GM12878 (cell line): ENCODE measurements at regions not wholly inside any gene's neighbourhood (a gene's known extent, or its start where the extent isn't known, plus 50 kb on each side); places are given as distances from the start of the nearest gene placed in this dataset.

ENCODE experiments used
- ATAC-seq: fragments of 200-7000 bp; cut with Tn5 transposase; 3 replicates; pipeline ENCODE4 v1.9.1; 2020; ENCODE audit warnings: mild to moderate bottlenecking, moderate library complexity
- BruUV-seq: library from RNA; stranded (reverse); fragments of 400-500 nt; replicated peaks from 2 replicates; lab custom pipeline; 2021; lab: Mats Ljungman, UMichigan
- CTCF ChIA-PET: fragments of 300-600 bp; sonication (Branson Sonifier 250); formaldehyde crosslinking; extraction: SDS; loops from one replicate; lab custom pipeline; 2021; ENCODE audit warnings: inconsistent platforms; lab: Yijun Ruan, JAX
- POLR2A ChIA-PET: fragments of 350-600 bp; formaldehyde crosslinking; extraction: SDS; loops from one replicate; lab custom pipeline; 2021; ENCODE audit warnings: inconsistent platforms; lab: Charles Lee
- RAD21 ChIA-PET: fragments of 300-600 bp; sonication (Branson Sonifier 250); formaldehyde crosslinking; loops from one replicate; lab custom pipeline; 2023; ENCODE audit warnings: antibody characterized with exemption; ENCODE audit not compliant: unreplicated experiment; lab: Charles Lee
- SMC1A ChIA-PET: fragments of 300-600 bp; sonication (Branson Sonifier 250); formaldehyde crosslinking; loops from one replicate; lab custom pipeline; 2023; ENCODE audit not compliant: unreplicated experiment, uncharacterized antibody; lab: Charles Lee
- DNase-seq: peaks from one replicate; pipeline ENCODE4 v3.0.0-alpha.2; 2011; ENCODE audit warnings: low read depth, low spot score
- FAIRE-seq: peaks from 3 replicates; lab custom pipeline; 2011; peaks lifted over from hg19 to GRCh38; lab: Jason Lieb, UNC
- H2AFZ ChIP-seq: 2 replicates; pipeline ENCODE4 v1.6.0; 2011; ENCODE audit warnings: low read depth, low read length, control low read depth; ENCODE audit not compliant: control insufficient read depth
- H3K27ac ChIP-seq: 2 replicates; pipeline ENCODE4 v1.5.1; 2011; ENCODE audit warnings: control low read depth; ENCODE audit not compliant: control insufficient read depth, insufficient read depth
- H3K27me3 ChIP-seq, 2 experiments: replicated peaks in 1 of 2; 2 replicates each; pipeline versions ENCODE4 v1.6.0 to v1.6.1; 2011; ENCODE audit warnings: low read length in 1 of 2; ENCODE audit not compliant: control insufficient read depth in 2 of 2, insufficient read depth in 2 of 2
- H3K36me3 ChIP-seq, 2 experiments: 2 replicates each; pipeline ENCODE4 v1.5.1; 2011; ENCODE audit warnings: low read length in 1 of 2; ENCODE audit not compliant: control insufficient read depth in 2 of 2, insufficient read depth in 2 of 2
- H3K4me1 ChIP-seq: 2 replicates; pipeline ENCODE4 v1.6.1; 2011; ENCODE audit warnings: mild to moderate bottlenecking, low read length, moderate library complexity, mixed read lengths; ENCODE audit not compliant: control insufficient read depth, insufficient read depth
- H3K4me2 ChIP-seq: 2 replicates; pipeline ENCODE4 v1.6.0; 2011; ENCODE audit warnings: control low read depth; ENCODE audit not compliant: control insufficient read depth, insufficient read depth
- H3K4me3 ChIP-seq: fragments of 200-600 bp; sonication (generic); 2 replicates; pipeline ENCODE4 v1.5.1; 2016
- H3K79me2 ChIP-seq: 2 replicates; pipeline ENCODE4 v1.6.0; 2011; ENCODE audit warnings: low read length; ENCODE audit not compliant: control insufficient read depth, insufficient read depth
- H3K9ac ChIP-seq: 2 replicates; pipeline ENCODE4 v1.8.0; 2011; ENCODE audit warnings: low read length, control low read depth, mixed read lengths; ENCODE audit not compliant: control insufficient read depth, insufficient read depth
- H3K9me3 ChIP-seq: replicated peaks from 3 replicates; pipeline ENCODE4 v1.5.1; 2011; ENCODE audit warnings: mild to moderate bottlenecking, low read length; ENCODE audit not compliant: control insufficient read depth, insufficient read depth
- H4K20me1 ChIP-seq: 2 replicates; pipeline ENCODE4 v1.6.0; 2011; ENCODE audit not compliant: control insufficient read depth, insufficient read depth
- BRCA1 ChIP-seq: IDR thresholded peaks from 2 replicates; pipeline ENCODE4 v1.6.1; 2011; ENCODE audit warnings: low read depth, low read length, improper control_type of control experiment
- CBFB ChIP-seq: IDR thresholded peaks from 2 replicates; pipeline ENCODE4 v1.6.1; 2016; ENCODE audit warnings: antibody characterized with exemption, low read depth
- CREB1 ChIP-seq: IDR thresholded peaks from 2 replicates; pipeline ENCODE4 v1.6.1; 2012; ENCODE audit warnings: low read depth, mild to moderate bottlenecking, inconsistent platforms
- EZH2 ChIP-seq: IDR thresholded peaks from 2 replicates; pipeline ENCODE4 v1.6.1; 2012; ENCODE audit warnings: low read depth, mild to moderate bottlenecking, control low read depth, inconsistent platforms, low read length, borderline replicate concordance; ENCODE audit not compliant: control insufficient read depth
- HCFC1 ChIP-seq: fragments of 150-350 bp; IDR thresholded peaks from 2 replicates; pipeline ENCODE4 v1.6.1; 2014; ENCODE audit warnings: low read length
- KDM1A ChIP-seq: fragments of 200-600 bp; sonication (generic); IDR thresholded peaks from 2 replicates; pipeline ENCODE4 v1.6.1; 2016; ENCODE audit warnings: borderline replicate concordance
- NR2C2 ChIP-seq: IDR thresholded peaks from 2 replicates; pipeline ENCODE4 v1.6.1; 2011; ENCODE audit warnings: borderline replicate concordance, low read depth; ENCODE audit not compliant: control insufficient read depth, insufficient read length
- POLR2A ChIP-seq: IDR thresholded peaks from 2 replicates; pipeline ENCODE4 v1.6.1; 2011; ENCODE audit warnings: low read depth, mild to moderate bottlenecking, low read length
- SP1 ChIP-seq: IDR thresholded peaks from one replicate; pipeline ENCODE4 v1.6.1; 2011; ENCODE audit warnings: low read depth, low read length
- TCF3 ChIP-seq: IDR thresholded peaks from 2 replicates; pipeline ENCODE4 v1.6.1; 2012; ENCODE audit warnings: low read depth, mild to moderate bottlenecking, low read length, borderline replicate concordance; ENCODE audit not compliant: insufficient read depth
- ZNF217 ChIP-seq: fragments of 450-650 bp; IDR thresholded peaks from 2 replicates; pipeline ENCODE4 v1.6.1; 2017; ENCODE audit warnings: antibody characterized with exemption, mild to moderate bottlenecking
- WGBS: methylation state at CpG from one replicate; pipeline ENCODE4 v1.1.6; 2016; ENCODE audit warnings: low lambda C conversion rate; ENCODE audit not compliant: insufficient replicate concordance, insufficient coverage; ENCODE audit errors: missing lambda C conversion rate; 5-methylcytosine and 5-hydroxymethylcytosine counted together
- in situ Hi-C: fragments of 300-500 bp; cut with MboI; formaldehyde crosslinking; loops from 9 replicates; pipeline ENCODE4 v1.14.3; 2018; ENCODE audit warnings: mixed read lengths
- intact Hi-C: fragments of 100-400 bp; cut with micrococcal nuclease; formaldehyde crosslinking; loops from one replicate; pipeline ENCODE4 v1.14.2; 2022; ENCODE audit not compliant: unreplicated experiment
- TF ChIP-seq, protein P1 (sequence below): fragments of 450-650 bp; IDR thresholded peaks from 2 replicates; pipeline ENCODE4 v1.6.1; 2017; ENCODE audit warnings: mild to moderate bottlenecking
- TF ChIP-seq, protein P2 (sequence below): fragments of 450-650 bp; IDR thresholded peaks from 2 replicates; pipeline ENCODE4 v1.6.1; 2017; ENCODE audit warnings: mild to moderate bottlenecking, moderate library complexity
- TF ChIP-seq, protein P3 (sequence below): fragments of 450-650 bp; IDR thresholded peaks from 2 replicates; pipeline ENCODE4 v1.6.1; 2017; ENCODE audit warnings: mild to moderate bottlenecking, moderate library complexity

DNA sequence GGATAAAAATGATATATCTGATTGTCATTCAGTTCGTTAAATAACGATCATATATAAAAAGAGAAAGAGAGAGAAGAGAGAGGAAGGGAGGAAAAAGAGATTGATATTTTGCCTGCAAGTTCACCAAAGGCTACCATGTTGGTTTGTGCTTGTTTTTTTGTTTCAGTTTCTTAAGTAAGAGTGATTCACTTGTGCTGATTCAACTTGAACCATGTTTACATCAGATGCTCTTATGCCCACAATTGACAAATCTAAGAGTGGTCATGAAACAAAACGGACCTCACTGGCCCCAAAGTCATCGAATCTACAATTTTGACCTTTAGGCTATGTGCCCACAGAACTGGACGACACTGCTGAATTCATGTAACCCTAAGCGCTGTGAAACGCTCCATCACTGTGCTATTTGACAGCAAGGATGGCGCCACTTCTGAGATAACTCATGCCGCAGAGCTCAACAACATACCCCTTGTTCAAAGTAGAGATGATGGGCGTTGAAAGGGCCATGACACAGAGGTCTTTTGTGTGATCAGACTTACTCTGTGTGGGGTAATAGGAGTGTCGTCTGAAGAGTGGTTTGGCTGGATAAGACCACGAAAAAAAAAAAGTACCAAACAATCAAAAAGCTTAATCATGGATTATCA, 481.4 kb downstream of the SETD4 start (continued):
- TF ChIP-seq CREB1 (no peak), SP1 (no peak)

DNA sequence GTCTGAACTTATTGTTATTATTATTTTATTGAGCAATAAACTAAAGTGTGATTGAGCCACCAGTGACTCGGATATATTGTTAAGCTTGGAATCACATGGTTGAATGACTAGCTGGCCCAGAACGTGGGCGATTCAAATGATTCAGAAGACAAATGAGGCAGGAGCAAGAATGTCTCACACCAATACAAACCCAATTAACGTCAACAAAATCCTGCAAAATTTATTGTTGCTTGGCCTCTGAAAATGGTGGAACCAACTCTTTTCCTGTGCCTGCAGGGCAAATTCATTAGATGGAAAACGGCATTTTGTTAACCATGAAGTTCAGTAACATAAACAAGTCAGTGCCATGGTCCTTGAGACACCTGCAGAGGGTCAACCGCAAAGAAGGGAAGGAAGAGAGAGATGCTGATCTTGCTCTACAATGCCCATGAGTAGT, 482.0 kb downstream of the SETD4 start:
- no peak overlapping the region for H3K4me3 ChIP-seq
- WGBS, result 29% methylated on average over 6 of the region's 6 CpGs
- H3K27ac ChIP-seq, result no peak overlapping the region
- intact Hi-C loops, result no loop called here
- no peaks in the 10 kb centered on the region for H3K4me1 ChIP-seq
- SMC1A ChIA-PET, result no interaction called here
- H4K20me1 ChIP-seq, result no peaks in the 10 kb centered on the region
- CTCF ChIA-PET, result no interaction called here
- no peak overlapping the region for H2AFZ ChIP-seq
- FAIRE-seq (no peak), ATAC-seq (no peak), DNase-seq (no peak)
- H3K9ac ChIP-seq, result no peak overlapping the region
- H3K4me2 ChIP-seq, result no peak overlapping the region
- in situ Hi-C loops, result no loop called here
- POLR2A ChIA-PET, result no interaction called here
- H3K9me3 ChIP-seq, result no peaks in the 10 kb centered on the region
- no peaks in the 10 kb centered on the region for H3K79me2 ChIP-seq
- H3K27me3 ChIP-seq, result no peaks in the 10 kb centered on the region
- no peaks in the 10 kb centered on the region for H3K36me3 ChIP-seq
- no TSS peak for BruUV-seq
- RAD21 ChIA-PET, result no interaction called here
- TF ChIP-seq, protein P1, sequence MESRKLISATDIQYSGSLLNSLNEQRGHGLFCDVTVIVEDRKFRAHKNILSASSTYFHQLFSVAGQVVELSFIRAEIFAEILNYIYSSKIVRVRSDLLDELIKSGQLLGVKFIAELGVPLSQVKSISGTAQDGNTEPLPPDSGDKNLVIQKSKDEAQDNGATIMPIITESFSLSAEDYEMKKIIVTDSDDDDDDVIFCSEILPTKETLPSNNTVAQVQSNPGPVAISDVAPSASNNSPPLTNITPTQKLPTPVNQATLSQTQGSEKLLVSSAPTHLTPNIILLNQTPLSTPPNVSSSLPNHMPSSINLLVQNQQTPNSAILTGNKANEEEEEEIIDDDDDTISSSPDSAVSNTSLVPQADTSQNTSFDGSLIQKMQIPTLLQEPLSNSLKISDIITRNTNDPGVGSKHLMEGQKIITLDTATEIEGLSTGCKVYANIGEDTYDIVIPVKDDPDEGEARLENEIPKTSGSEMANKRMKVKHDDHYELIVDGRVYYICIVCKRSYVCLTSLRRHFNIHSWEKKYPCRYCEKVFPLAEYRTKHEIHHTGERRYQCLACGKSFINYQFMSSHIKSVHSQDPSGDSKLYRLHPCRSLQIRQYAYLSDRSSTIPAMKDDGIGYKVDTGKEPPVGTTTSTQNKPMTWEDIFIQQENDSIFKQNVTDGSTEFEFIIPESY, result no peak
- TF ChIP-seq TCF3, result no peak
- TF ChIP-seq, protein P2, sequence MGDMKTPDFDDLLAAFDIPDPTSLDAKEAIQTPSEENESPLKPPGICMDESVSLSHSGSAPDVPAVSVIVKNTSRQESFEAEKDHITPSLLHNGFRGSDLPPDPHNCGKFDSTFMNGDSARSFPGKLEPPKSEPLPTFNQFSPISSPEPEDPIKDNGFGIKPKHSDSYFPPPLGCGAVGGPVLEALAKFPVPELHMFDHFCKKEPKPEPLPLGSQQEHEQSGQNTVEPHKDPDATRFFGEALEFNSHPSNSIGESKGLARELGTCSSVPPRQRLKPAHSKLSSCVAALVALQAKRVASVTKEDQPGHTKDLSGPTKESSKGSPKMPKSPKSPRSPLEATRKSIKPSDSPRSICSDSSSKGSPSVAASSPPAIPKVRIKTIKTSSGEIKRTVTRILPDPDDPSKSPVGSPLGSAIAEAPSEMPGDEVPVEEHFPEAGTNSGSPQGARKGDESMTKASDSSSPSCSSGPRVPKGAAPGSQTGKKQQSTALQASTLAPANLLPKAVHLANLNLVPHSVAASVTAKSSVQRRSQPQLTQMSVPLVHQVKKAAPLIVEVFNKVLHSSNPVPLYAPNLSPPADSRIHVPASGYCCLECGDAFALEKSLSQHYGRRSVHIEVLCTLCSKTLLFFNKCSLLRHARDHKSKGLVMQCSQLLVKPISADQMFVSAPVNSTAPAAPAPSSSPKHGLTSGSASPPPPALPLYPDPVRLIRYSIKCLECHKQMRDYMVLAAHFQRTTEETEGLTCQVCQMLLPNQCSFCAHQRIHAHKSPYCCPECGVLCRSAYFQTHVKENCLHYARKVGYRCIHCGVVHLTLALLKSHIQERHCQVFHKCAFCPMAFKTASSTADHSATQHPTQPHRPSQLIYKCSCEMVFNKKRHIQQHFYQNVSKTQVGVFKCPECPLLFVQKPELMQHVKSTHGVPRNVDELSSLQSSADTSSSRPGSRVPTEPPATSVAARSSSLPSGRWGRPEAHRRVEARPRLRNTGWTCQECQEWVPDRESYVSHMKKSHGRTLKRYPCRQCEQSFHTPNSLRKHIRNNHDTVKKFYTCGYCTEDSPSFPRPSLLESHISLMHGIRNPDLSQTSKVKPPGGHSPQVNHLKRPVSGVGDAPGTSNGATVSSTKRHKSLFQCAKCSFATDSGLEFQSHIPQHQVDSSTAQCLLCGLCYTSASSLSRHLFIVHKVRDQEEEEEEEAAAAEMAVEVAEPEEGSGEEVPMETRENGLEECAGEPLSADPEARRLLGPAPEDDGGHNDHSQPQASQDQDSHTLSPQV, result no peak
- TF ChIP-seq POLR2A, result no peak
- TF ChIP-seq EZH2, result no peak
- TF ChIP-seq, protein P3, sequence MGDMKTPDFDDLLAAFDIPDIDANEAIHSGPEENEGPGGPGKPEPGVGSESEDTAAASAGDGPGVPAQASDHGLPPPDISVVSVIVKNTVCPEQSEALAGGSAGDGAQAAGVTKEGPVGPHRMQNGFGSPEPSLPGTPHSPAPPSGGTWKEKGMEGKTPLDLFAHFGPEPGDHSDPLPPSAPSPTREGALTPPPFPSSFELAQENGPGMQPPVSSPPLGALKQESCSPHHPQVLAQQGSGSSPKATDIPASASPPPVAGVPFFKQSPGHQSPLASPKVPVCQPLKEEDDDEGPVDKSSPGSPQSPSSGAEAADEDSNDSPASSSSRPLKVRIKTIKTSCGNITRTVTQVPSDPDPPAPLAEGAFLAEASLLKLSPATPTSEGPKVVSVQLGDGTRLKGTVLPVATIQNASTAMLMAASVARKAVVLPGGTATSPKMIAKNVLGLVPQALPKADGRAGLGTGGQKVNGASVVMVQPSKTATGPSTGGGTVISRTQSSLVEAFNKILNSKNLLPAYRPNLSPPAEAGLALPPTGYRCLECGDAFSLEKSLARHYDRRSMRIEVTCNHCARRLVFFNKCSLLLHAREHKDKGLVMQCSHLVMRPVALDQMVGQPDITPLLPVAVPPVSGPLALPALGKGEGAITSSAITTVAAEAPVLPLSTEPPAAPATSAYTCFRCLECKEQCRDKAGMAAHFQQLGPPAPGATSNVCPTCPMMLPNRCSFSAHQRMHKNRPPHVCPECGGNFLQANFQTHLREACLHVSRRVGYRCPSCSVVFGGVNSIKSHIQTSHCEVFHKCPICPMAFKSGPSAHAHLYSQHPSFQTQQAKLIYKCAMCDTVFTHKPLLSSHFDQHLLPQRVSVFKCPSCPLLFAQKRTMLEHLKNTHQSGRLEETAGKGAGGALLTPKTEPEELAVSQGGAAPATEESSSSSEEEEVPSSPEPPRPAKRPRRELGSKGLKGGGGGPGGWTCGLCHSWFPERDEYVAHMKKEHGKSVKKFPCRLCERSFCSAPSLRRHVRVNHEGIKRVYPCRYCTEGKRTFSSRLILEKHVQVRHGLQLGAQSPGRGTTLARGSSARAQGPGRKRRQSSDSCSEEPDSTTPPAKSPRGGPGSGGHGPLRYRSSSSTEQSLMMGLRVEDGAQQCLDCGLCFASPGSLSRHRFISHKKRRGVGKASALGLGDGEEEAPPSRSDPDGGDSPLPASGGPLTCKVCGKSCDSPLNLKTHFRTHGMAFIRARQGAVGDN, result no peak
- TF ChIP-seq BRCA1, result no peak
- TF ChIP-seq KDM1A, result no peak
- TF ChIP-seq CBFB, result no peak
- TF ChIP-seq ZNF217, result no peak
- TF ChIP-seq HCFC1, result no peak
- no peak for TF ChIP-seq NR2C2
